ENCODE measurements at regions not wholly inside any gene's neighbourhood (a gene's known extent, or its start where the extent isn't known, plus 50 kb on each side); places are given as distances from the start of the nearest gene placed in this dataset.

GRCh38 chr6:43969158-43969981, 157.9 kb downstream of the MRPL14 start (continued):
- no peak for TF ChIP-seq ZNF124 (CRISPR knock-in tag; IDR thresholded peaks at IDR 0.05)
- TF ChIP-seq CBX1 (IDR thresholded peaks at IDR 0.05; ENCODE audit: low read depth) = peak; percentile 61
- TF ChIP-seq GATAD2B (IDR thresholded peaks at IDR 0.05; ENCODE audit: borderline replicate concordance) = 0 out of 2 replicates have a peak, but pooled peaks have one; percentile 59
- TF ChIP-seq CCNT2 (IDR thresholded peaks at IDR 0.05; ENCODE audit: borderline replicate concordance, extremely low read depth, insufficient read length, low read depth, low read length) = peak; percentile 56
- 0 out of 2 replicates have a peak, but pooled peaks have one; percentile 27 for TF ChIP-seq RBFOX2 (IDR thresholded peaks at IDR 0.05; ENCODE audit: low read depth, low read length)
- peak in 1 of 2 experiments; percentile 13 for TF ChIP-seq E2F6 (IDR thresholded peaks at IDR 0.05; ENCODE audit: borderline replicate concordance in 1 of 2, extremely low read depth in 1 of 2, insufficient read depth in 1 of 2, insufficient read length in 1 of 2, low read depth in 1 of 2, low read length in 1 of 2, poor library complexity in 1 of 2, severe bottlenecking in 1 of 2)
- peak; percentile 77 to 86; a peak in 3 of 4 replicates for TF ChIP-seq TBL1XR1 (IDR thresholded peaks at IDR 0.05; ENCODE audit: low read length in 2 of 2)
- TF ChIP-seq ETV1 (tag; conservative IDR thresholded peaks at IDR 0.05; ENCODE audit: low read depth) = peak; percentile 66
- TF ChIP-seq SREBF2 (CRISPR knock-in tag; IDR thresholded peaks at IDR 0.05) = no peak
- TF ChIP-seq ZNF212 (CRISPR knock-in tag; IDR thresholded peaks at IDR 0.05) = no peak
- no peak for TF ChIP-seq E2F1 (CRISPR knock-in tag; IDR thresholded peaks at IDR 0.05)
- TF ChIP-seq ZBED1 (IDR thresholded peaks at IDR 0.05) = peak; percentile 35; the same call in 1 of the 2 replicates
- peak; percentile 53; the same call in 1 of the 2 replicates for TF ChIP-seq ZKSCAN1 (IDR thresholded peaks at IDR 0.05; ENCODE audit: low read depth, low read length)
- TF ChIP-seq PKNOX1 (IDR thresholded peaks at IDR 0.05) = 0 out of 2 replicates have a peak, but pooled peaks have one; percentile 42
- no peak for TF ChIP-seq BRF1 (IDR thresholded peaks at IDR 0.05; ENCODE audit: borderline replicate concordance, extremely low read depth, insufficient read length)
- TF ChIP-seq FOXK2 (conservative IDR thresholded peaks at IDR 0.05 in 1 of 2, IDR thresholded peaks at IDR 0.05 in 1 of 2; ENCODE audit: low read depth in 2 of 2) = 0 out of 4 replicates have a peak, but pooled peaks of 1 of the 2 experiments have one; percentile 19
- peak; percentile 47; the same call in 1 of the 2 replicates for TF ChIP-seq FOSL1 (tag; conservative IDR thresholded peaks at IDR 0.05)
- peak; percentile 20; the same call in 1 of the 2 replicates for TF ChIP-seq NFE2 (IDR thresholded peaks at IDR 0.05; ENCODE audit: low read depth)
- peak; percentile 43; the same call in 1 of the 2 replicates for TF ChIP-seq ELF4 (CRISPR knock-in tag; IDR thresholded peaks at IDR 0.05)

All from K562 (cell line).